A549 (cell line): ENCODE measurements at regions not wholly inside any gene's neighbourhood (a gene's known extent, or its start where the extent isn't known, plus 50 kb on each side); places are given as distances from the start of the nearest gene placed in this dataset.

ENCODE experiments used
- BHLHE40 ChIP-seq: IDR thresholded peaks from 2 replicates; pipeline ENCODE4 v1.6.1; 2012; ENCODE audit warnings: low read depth, low read length, inconsistent platforms
- CTCF ChIP-seq: fragments of >200 bp; sonication (Bioruptor Twin); formaldehyde crosslinking; IDR thresholded peaks from 3 replicates; pipeline ENCODE4 v1.5.1; 2016
- KDM1A ChIP-seq: fragments of 200-600 bp; sonication (generic); IDR thresholded peaks from 2 replicates; pipeline ENCODE4 v1.6.1; 2016; ENCODE audit warnings: low read depth, mild to moderate bottlenecking
- MAX ChIP-seq: IDR thresholded peaks from 2 replicates; pipeline ENCODE4 v1.6.1; 2012
- MAZ ChIP-seq: fragments of 150-350 bp; IDR thresholded peaks from 2 replicates; pipeline ENCODE4 v1.6.1; 2014; ENCODE audit warnings: antibody characterized with exemption, low read depth, low read length, borderline replicate concordance
- PBX3 ChIP-seq: IDR thresholded peaks from 2 replicates; pipeline ENCODE4 v1.6.1; 2012
- POLR2A ChIP-seq: IDR thresholded peaks from 2 replicates; pipeline ENCODE4 v1.6.1; 2012; ENCODE audit warnings: mild to moderate bottlenecking, low read length
- RAD21 ChIP-seq, 2 experiments: fragments of >200 bp in 1 of 2; sonication (Bioruptor Twin) in 1 of 2; formaldehyde crosslinking in 1 of 2; IDR thresholded peaks in 1 of 2; conservative IDR thresholded peaks in 1 of 2; 2 replicates in 1 of 2; 3 replicates in 1 of 2; pipeline ENCODE4 v1.6.1; 2012 to 2018; ENCODE audit warnings: inconsistent platforms in 1 of 2
- SMC3 ChIP-seq: fragments of >200 bp; sonication (Bioruptor Twin); formaldehyde crosslinking; IDR thresholded peaks from 3 replicates; pipeline ENCODE4 v1.6.1; 2018; ENCODE audit warnings: inconsistent platforms
- ZFP36 ChIP-seq: fragments of 450-650 bp; IDR thresholded peaks from 2 replicates; pipeline ENCODE4 v1.6.1; 2014; ENCODE audit warnings: borderline replicate concordance; ENCODE audit not compliant: partially characterized antibody

GRCh38 chr20:12130781-12131180, 213.1 kb downstream of the BTBD3 start:
- TF ChIP-seq RAD21 (conservative IDR thresholded peaks at IDR 0.05 in 1 of 2, IDR thresholded peaks at IDR 0.05 in 1 of 2) = no peak
- no peak for TF ChIP-seq POLR2A
- TF ChIP-seq ZFP36 = no peak
- no peak for TF ChIP-seq CTCF
- no peak for TF ChIP-seq MAZ
- TF ChIP-seq BHLHE40 = no peak
- no peak for TF ChIP-seq SMC3
- TF ChIP-seq KDM1A = no peak
- no peak for TF ChIP-seq PBX3
- no peak for TF ChIP-seq MAX
